ENCODE measurements at regions not wholly inside any gene's neighbourhood (a gene's known extent, or its start where the extent isn't known, plus 50 kb on each side); places are given as distances from the start of the nearest gene placed in this dataset.

DNA sequence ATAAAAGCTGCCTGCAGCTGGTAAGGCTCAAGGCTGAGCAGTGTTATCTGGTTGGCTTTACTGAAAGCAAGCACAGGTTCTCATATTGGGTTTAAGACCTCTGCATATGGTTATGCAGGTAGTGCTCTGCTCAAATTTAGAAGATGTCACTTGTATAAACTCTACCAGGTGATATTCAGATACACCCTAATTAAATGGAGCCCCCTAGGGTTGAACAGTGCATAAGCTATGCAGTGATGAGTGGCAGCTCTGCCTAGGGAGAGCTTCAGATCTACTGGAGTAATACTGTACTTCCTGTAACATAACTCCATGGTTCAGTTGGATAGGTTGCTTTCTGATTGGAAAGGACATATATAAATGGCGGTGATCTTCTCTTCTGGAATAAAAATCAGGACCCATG lies 222.7 kb downstream of the CYRIA start:
- no peak for ATAC-seq

DNA sequence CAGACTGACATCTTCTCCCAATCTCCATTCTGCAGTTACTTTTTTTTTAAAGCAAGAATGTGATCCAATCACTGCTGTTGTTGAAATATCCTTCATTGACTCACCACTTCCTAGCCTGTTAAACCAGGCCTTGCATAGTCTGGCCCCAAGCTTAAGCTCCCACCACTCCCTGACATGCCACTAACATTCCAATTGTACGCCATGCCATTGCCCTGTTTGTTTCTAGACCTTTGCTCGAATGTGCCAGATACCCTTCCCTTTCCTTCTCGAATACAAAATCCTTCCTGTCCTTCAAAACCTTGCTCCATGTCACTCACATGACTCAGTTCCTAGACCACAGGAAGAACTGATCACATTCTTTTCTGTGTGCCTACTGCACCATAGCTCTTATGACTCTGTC lies 224.2 kb downstream of the CYRIA start:
- no peak for ATAC-seq
- TF ChIP-seq, protein P1, sequence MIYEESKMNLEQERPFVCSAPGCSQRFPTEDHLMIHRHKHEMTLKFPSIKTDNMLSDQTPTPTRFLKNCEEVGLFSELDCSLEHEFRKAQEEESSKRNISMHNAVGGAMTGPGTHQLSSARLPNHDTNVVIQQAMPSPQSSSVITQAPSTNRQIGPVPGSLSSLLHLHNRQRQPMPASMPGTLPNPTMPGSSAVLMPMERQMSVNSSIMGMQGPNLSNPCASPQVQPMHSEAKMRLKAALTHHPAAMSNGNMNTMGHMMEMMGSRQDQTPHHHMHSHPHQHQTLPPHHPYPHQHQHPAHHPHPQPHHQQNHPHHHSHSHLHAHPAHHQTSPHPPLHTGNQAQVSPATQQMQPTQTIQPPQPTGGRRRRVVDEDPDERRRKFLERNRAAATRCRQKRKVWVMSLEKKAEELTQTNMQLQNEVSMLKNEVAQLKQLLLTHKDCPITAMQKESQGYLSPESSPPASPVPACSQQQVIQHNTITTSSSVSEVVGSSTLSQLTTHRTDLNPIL (CRISPR knock-in tag; IDR thresholded peaks at IDR 0.05; ENCODE audit: low read depth): no peak
- TF ChIP-seq ZFP30 (CRISPR knock-in tag; IDR thresholded peaks at IDR 0.05) (no peak), CSDC2 (CRISPR knock-in tag; IDR thresholded peaks at IDR 0.05) (no peak), ARNTL (CRISPR knock-in tag; IDR thresholded peaks at IDR 0.05; ENCODE audit: borderline replicate concordance, low read depth) (no peak), SNAI2 (CRISPR knock-in tag; IDR thresholded peaks at IDR 0.05) (no peak), ZC3H10 (CRISPR knock-in tag; IDR thresholded peaks at IDR 0.05) (no peak), RARB (CRISPR knock-in tag; IDR thresholded peaks at IDR 0.05) (no peak), ZNF565 (CRISPR knock-in tag; conservative IDR thresholded peaks at IDR 0.05; ENCODE audit: low read depth) (no peak), ZNF70 (CRISPR knock-in tag; IDR thresholded peaks at IDR 0.05) (no peak), OSR1 (CRISPR knock-in tag; IDR thresholded peaks at IDR 0.05) (no peak), ZNF8 (CRISPR knock-in tag; IDR thresholded peaks at IDR 0.05) (no peak)
- TF ChIP-seq, protein P2, sequence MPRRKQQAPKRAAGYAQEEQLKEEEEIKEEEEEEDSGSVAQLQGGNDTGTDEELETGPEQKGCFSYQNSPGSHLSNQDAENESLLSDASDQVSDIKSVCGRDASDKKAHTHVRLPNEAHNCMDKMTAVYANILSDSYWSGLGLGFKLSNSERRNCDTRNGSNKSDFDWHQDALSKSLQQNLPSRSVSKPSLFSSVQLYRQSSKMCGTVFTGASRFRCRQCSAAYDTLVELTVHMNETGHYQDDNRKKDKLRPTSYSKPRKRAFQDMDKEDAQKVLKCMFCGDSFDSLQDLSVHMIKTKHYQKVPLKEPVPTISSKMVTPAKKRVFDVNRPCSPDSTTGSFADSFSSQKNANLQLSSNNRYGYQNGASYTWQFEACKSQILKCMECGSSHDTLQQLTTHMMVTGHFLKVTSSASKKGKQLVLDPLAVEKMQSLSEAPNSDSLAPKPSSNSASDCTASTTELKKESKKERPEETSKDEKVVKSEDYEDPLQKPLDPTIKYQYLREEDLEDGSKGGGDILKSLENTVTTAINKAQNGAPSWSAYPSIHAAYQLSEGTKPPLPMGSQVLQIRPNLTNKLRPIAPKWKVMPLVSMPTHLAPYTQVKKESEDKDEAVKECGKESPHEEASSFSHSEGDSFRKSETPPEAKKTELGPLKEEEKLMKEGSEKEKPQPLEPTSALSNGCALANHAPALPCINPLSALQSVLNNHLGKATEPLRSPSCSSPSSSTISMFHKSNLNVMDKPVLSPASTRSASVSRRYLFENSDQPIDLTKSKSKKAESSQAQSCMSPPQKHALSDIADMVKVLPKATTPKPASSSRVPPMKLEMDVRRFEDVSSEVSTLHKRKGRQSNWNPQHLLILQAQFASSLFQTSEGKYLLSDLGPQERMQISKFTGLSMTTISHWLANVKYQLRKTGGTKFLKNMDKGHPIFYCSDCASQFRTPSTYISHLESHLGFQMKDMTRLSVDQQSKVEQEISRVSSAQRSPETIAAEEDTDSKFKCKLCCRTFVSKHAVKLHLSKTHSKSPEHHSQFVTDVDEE (CRISPR knock-in tag; IDR thresholded peaks at IDR 0.05): no peak
- TF ChIP-seq, protein P3, sequence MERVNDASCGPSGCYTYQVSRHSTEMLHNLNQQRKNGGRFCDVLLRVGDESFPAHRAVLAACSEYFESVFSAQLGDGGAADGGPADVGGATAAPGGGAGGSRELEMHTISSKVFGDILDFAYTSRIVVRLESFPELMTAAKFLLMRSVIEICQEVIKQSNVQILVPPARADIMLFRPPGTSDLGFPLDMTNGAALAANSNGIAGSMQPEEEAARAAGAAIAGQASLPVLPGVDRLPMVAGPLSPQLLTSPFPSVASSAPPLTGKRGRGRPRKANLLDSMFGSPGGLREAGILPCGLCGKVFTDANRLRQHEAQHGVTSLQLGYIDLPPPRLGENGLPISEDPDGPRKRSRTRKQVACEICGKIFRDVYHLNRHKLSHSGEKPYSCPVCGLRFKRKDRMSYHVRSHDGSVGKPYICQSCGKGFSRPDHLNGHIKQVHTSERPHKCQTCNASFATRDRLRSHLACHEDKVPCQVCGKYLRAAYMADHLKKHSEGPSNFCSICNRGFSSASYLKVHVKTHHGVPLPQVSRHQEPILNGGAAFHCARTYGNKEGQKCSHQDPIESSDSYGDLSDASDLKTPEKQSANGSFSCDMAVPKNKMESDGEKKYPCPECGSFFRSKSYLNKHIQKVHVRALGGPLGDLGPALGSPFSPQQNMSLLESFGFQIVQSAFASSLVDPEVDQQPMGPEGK (CRISPR knock-in tag; IDR thresholded peaks at IDR 0.05; ENCODE audit: borderline replicate concordance): no peak

More for the DNA sequence above, 222.7 kb downstream of the CYRIA start:
- TF ChIP-seq, protein P3 (CRISPR knock-in tag; IDR thresholded peaks at IDR 0.05; ENCODE audit: borderline replicate concordance): no peak
- TF ChIP-seq ESRRG (CRISPR knock-in tag; IDR thresholded peaks at IDR 0.05): no peak
- TF ChIP-seq SNAI2 (CRISPR knock-in tag; IDR thresholded peaks at IDR 0.05): no peak
- TF ChIP-seq, protein P2 (CRISPR knock-in tag; IDR thresholded peaks at IDR 0.05): no peak
- TF ChIP-seq, protein P4, sequence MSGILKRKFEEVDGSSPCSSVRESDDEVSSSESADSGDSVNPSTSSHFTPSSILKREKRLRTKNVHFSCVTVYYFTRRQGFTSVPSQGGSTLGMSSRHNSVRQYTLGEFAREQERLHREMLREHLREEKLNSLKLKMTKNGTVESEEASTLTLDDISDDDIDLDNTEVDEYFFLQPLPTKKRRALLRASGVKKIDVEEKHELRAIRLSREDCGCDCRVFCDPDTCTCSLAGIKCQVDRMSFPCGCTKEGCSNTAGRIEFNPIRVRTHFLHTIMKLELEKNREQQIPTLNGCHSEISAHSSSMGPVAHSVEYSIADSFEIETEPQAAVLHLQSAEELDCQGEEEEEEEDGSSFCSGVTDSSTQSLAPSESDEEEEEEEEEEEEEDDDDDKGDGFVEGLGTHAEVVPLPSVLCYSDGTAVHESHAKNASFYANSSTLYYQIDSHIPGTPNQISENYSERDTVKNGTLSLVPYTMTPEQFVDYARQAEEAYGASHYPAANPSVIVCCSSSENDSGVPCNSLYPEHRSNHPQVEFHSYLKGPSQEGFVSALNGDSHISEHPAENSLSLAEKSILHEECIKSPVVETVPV (CRISPR knock-in tag; IDR thresholded peaks at IDR 0.05): no peak
- TF ChIP-seq ZFP3 (CRISPR knock-in tag; IDR thresholded peaks at IDR 0.05): no peak
- TF ChIP-seq, protein P1 (CRISPR knock-in tag; IDR thresholded peaks at IDR 0.05; ENCODE audit: low read depth): no peak
- no peak for TF ChIP-seq ZFP30 (CRISPR knock-in tag; IDR thresholded peaks at IDR 0.05)
- no peak for TF ChIP-seq ARNTL (CRISPR knock-in tag; IDR thresholded peaks at IDR 0.05; ENCODE audit: borderline replicate concordance, low read depth)
- no peak for TF ChIP-seq OSR1 (CRISPR knock-in tag; IDR thresholded peaks at IDR 0.05)
- TF ChIP-seq TCF4 (CRISPR knock-in tag; IDR thresholded peaks at IDR 0.05; ENCODE audit: borderline replicate concordance): no peak
- TF ChIP-seq, protein P5, sequence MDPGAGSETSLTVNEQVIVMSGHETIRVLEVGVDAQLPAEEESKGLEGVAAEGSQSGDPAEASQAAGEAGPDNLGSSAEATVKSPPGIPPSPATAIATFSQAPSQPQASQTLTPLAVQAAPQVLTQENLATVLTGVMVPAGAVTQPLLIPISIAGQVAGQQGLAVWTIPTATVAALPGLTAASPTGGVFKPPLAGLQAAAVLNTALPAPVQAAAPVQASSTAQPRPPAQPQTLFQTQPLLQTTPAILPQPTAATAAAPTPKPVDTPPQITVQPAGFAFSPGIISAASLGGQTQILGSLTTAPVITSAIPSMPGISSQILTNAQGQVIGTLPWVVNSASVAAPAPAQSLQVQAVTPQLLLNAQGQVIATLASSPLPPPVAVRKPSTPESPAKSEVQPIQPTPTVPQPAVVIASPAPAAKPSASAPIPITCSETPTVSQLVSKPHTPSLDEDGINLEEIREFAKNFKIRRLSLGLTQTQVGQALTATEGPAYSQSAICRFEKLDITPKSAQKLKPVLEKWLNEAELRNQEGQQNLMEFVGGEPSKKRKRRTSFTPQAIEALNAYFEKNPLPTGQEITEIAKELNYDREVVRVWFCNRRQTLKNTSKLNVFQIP (CRISPR knock-in tag; IDR thresholded peaks at IDR 0.05; ENCODE audit: borderline replicate concordance, low read depth): no peak
- no peak for TF ChIP-seq PPARA (CRISPR knock-in tag; IDR thresholded peaks at IDR 0.05; ENCODE audit: borderline replicate concordance)
- no peak for TF ChIP-seq ISL1 (CRISPR knock-in tag; IDR thresholded peaks at IDR 0.05)
- TF ChIP-seq ZNF70 (CRISPR knock-in tag; IDR thresholded peaks at IDR 0.05): no peak
- no peak for TF ChIP-seq ZC3H10 (CRISPR knock-in tag; IDR thresholded peaks at IDR 0.05)
- no peak for TF ChIP-seq TOX (CRISPR knock-in tag; IDR thresholded peaks at IDR 0.05; ENCODE audit: borderline replicate concordance)
- no peak for TF ChIP-seq ZNF8 (CRISPR knock-in tag; IDR thresholded peaks at IDR 0.05)
